Vagina (tissue), 2 donors: ENCODE measurements at regions not wholly inside any gene's neighbourhood (a gene's known extent, or its start where the extent isn't known, plus 50 kb on each side); places are given as distances from the start of the nearest gene placed in this dataset.

Experiments
- CTCF ChIP-seq, 3 experiments: fragments of 450-650 bp in 2 of 3; fragments of 200-600 bp in 1 of 3; sonication (generic) in 1 of 3; IDR thresholded peaks; one replicate each; pipeline ENCODE4 v1.5.1; 2017 to 2019; ENCODE audit warnings: antibody characterized with exemption in 3 of 3, mild to moderate bottlenecking in 2 of 3, moderate library complexity in 2 of 3
- POLR2A ChIP-seq, 2 donors: fragments of 450-650 bp; IDR thresholded peaks; one replicate each; pipeline ENCODE4 v1.6.1; 2017; ENCODE audit warnings: antibody characterized with exemption in 2 of 2, mild to moderate bottlenecking in 2 of 2, moderate library complexity in 2 of 2
- POLR2AphosphoS5 ChIP-seq, 2 donors: sonication (generic); formaldehyde crosslinking; IDR thresholded peaks; one replicate each; pipeline ENCODE4 v1.9.0; 2017; ENCODE audit warnings: antibody characterized with exemption in 2 of 2, mild to moderate bottlenecking in 2 of 2, low read depth in 1 of 2; ENCODE audit not compliant: insufficient read depth in 1 of 2

- TF ChIP-seq CTCF (IDR thresholded peaks at IDR 0.05): no peak
- TF ChIP-seq POLR2A (IDR thresholded peaks at IDR 0.05): no peak
- TF ChIP-seq POLR2AphosphoS5 (IDR thresholded peaks at IDR 0.05; ENCODE audit: insufficient read depth in 1 of 2, low read depth in 1 of 2): no peak
Observed at GRCh38 chr14:51336734-51337133, 96.7 kb downstream of the TMX1 start.
